ENCODE measurements at regions not wholly inside any gene's neighbourhood (a gene's known extent, or its start where the extent isn't known, plus 50 kb on each side); places are given as distances from the start of the nearest gene placed in this dataset.

GRCh38 chr4:157447195-157447594, 226.7 kb downstream of the GRIA2 start:
- TF ChIP-seq CTCF (IDR thresholded peaks at IDR 0.05) (no peak), POLR2A (IDR thresholded peaks at IDR 0.05) (no peak)
